HCT116 (cell line): ENCODE measurements at regions not wholly inside any gene's neighbourhood (a gene's known extent, or its start where the extent isn't known, plus 50 kb on each side); places are given as distances from the start of the nearest gene placed in this dataset.

Experiments
- ATAC-seq: fragments of 200-7000 bp; cut with Tn5 transposase; 2 replicates; pipeline ENCODE4 v1.9.1; 2020; ENCODE audit warnings: mild to moderate bottlenecking, moderate library complexity
- BruUV-seq: library from RNA; stranded (reverse); fragments of 400-500 nt; replicated peaks from 2 replicates; lab custom pipeline; 2021; lab: Mats Ljungman, UMichigan
- CTCF ChIA-PET: fragments of 300-600 bp; sonication (Branson Sonifier 250); formaldehyde crosslinking; loops from one replicate; lab custom pipeline; 2021; ENCODE audit warnings: antibody characterized with exemption; lab: Charles Lee
- POLR2A ChIA-PET: fragments of 300-600, 350-600 bp; sonication (Branson Sonifier 250); formaldehyde crosslinking; loops from one replicate; lab custom pipeline; 2021; ENCODE audit warnings: antibody characterized with exemption; lab: Charles Lee
- RAD21 ChIA-PET, 2 experiments: fragments of 300-600 bp; sonication (Branson Sonifier 250); formaldehyde crosslinking; loops; one replicate each; lab custom pipeline; 2023; ENCODE audit warnings: low total read pairs in 2 of 2; ENCODE audit not compliant: uncharacterized antibody in 2 of 2, unreplicated experiment in 2 of 2, low non-redundant PET in 1 of 2; lab: Charles Lee
- DNase-seq: peaks from one replicate; pipeline ENCODE4 v3.0.0-alpha.2; 2010; ENCODE audit warnings: low read depth, low spot score
- H2AFZ ChIP-seq: fragments of 200-600 bp; shearing (Covaris generic), sonication (generic); 2 replicates; pipeline ENCODE4 v1.6.1; 2017; ENCODE audit warnings: low read depth, mixed run types, mixed read lengths, antibody characterized with exemption, low read length; ENCODE audit not compliant: poor library complexity, severe bottlenecking
- H3K27ac ChIP-seq: 2 replicates; pipeline ENCODE4 v1.5.1; 2012; ENCODE audit warnings: low read depth, low read length
- H3K27me3 ChIP-seq: fragments of 200-600 bp; sonication (generic); 2 replicates; pipeline ENCODE4 v1.6.1; 2016; ENCODE audit warnings: mixed run types, low read length, mixed read lengths; ENCODE audit not compliant: insufficient read depth
- H3K36me3 ChIP-seq, 2 experiments: fragments of 200-500 bp in 1 of 2; fragments of 200-600 bp in 1 of 2; sonication (Bioruptor generic) in 1 of 2; sonication (generic) in 1 of 2; 2 replicates each; pipeline versions ENCODE4 v1.5.1 to v1.6.1; 2014 to 2016; ENCODE audit warnings: low read length in 2 of 2, inconsistent platforms in 1 of 2, mixed read lengths in 1 of 2, mixed run types in 1 of 2; ENCODE audit not compliant: insufficient read depth in 2 of 2, control insufficient read depth in 1 of 2
- H3K4me1 ChIP-seq, 2 experiments: fragments of 200-600 bp in 1 of 2; sonication (generic) in 1 of 2; 2 replicates each; pipeline versions ENCODE4 v1.5.1 to v1.6.1; 2012 to 2017; ENCODE audit warnings: low read length in 2 of 2, inconsistent platforms in 1 of 2, mild to moderate bottlenecking in 1 of 2, mixed read lengths in 1 of 2, mixed run types in 1 of 2, moderate library complexity in 1 of 2; ENCODE audit not compliant: insufficient read depth in 2 of 2, control insufficient read depth in 1 of 2
- H3K4me2 ChIP-seq: fragments of 200-600 bp; sonication (generic); 2 replicates; pipeline ENCODE4 v1.6.1; 2017; ENCODE audit warnings: mixed run types, low read length, mixed read lengths
- H3K4me3 ChIP-seq, 2 experiments: fragments of 200-600 bp in 1 of 2; sonication (generic) in 1 of 2; replicated peaks in 1 of 2; 2 replicates each; pipeline ENCODE4 v1.5.1; 2011 to 2016; ENCODE audit warnings: low read length in 2 of 2, control low read depth in 1 of 2, low read depth in 1 of 2, mild to moderate bottlenecking in 1 of 2, mixed read lengths in 1 of 2, mixed run types in 1 of 2
- H3K79me2 ChIP-seq: fragments of 200-600 bp; sonication (generic); 2 replicates; pipeline ENCODE4 v1.6.1; 2017; ENCODE audit warnings: mild to moderate bottlenecking, mixed run types, low read length, moderate library complexity, mixed read lengths; ENCODE audit not compliant: insufficient read depth
- H3K9ac ChIP-seq: fragments of 200-600 bp; sonication (generic); 2 replicates; pipeline ENCODE4 v1.6.1; 2016; ENCODE audit warnings: low read length, mixed read lengths
- H3K9me2 ChIP-seq: fragments of 200-600 bp; sonication (generic), shearing (Covaris generic); 2 replicates; pipeline ENCODE4 v1.6.1; 2017; ENCODE audit warnings: mixed run types, mild to moderate bottlenecking, moderate library complexity; ENCODE audit not compliant: insufficient read depth
- H3K9me3 ChIP-seq, 2 experiments: fragments of 200-500 bp in 1 of 2; fragments of 200-600 bp in 1 of 2; sonication (Bioruptor generic) in 1 of 2; sonication (generic) in 1 of 2; 2 replicates each; pipeline ENCODE4 v1.6.1; 2014 to 2017; ENCODE audit warnings: low read length in 2 of 2, mixed read lengths in 2 of 2, inconsistent platforms in 1 of 2, low read depth in 1 of 2, mild to moderate bottlenecking in 1 of 2, mixed run types in 1 of 2, moderate library complexity in 1 of 2; ENCODE audit not compliant: control insufficient read depth in 1 of 2, insufficient read depth in 1 of 2
- H4K20me1 ChIP-seq: fragments of 200-600 bp; sonication (generic), shearing (Covaris generic); 2 replicates; pipeline ENCODE4 v1.6.1; 2017; ENCODE audit warnings: mixed run types, mild to moderate bottlenecking, moderate library complexity; ENCODE audit not compliant: insufficient read depth
- CEBPB ChIP-seq: IDR thresholded peaks from 2 replicates; pipeline ENCODE4 v1.6.1; 2012; ENCODE audit warnings: low read depth
- EGR1 ChIP-seq: IDR thresholded peaks from 2 replicates; pipeline ENCODE4 v1.6.1; 2012; ENCODE audit warnings: low read depth
- ELF1 ChIP-seq: IDR thresholded peaks from 2 replicates; pipeline ENCODE4 v1.6.1; 2012; ENCODE audit warnings: low read depth, borderline replicate concordance
- EZH2 ChIP-seq: fragments of 200-600 bp; sonication (generic); IDR thresholded peaks from 2 replicates; pipeline ENCODE4 v1.6.1; 2017; ENCODE audit warnings: antibody characterized with exemption, mixed run types
- EZH2phosphoT487 ChIP-seq: fragments of 200-600 bp; IDR thresholded peaks from 2 replicates; pipeline ENCODE4 v1.6.1; 2018; ENCODE audit warnings: antibody characterized with exemption, borderline replicate concordance
- JUND ChIP-seq: IDR thresholded peaks from 2 replicates; pipeline ENCODE4 v1.6.1; 2012
- POLR2A ChIP-seq: IDR thresholded peaks from 2 replicates; pipeline ENCODE4 v1.7.0; 2011; ENCODE audit warnings: borderline replicate concordance; ENCODE audit not compliant: insufficient read depth, insufficient read length; ENCODE audit errors: extremely low read depth
- POLR2AphosphoS5 ChIP-seq: IDR thresholded peaks from 2 replicates; pipeline ENCODE4 v1.6.1; 2011; ENCODE audit warnings: mild to moderate bottlenecking, low read depth, low read length, moderate library complexity
- RAD21 ChIP-seq: IDR thresholded peaks from 2 replicates; pipeline ENCODE4 v1.6.1; 2012; ENCODE audit warnings: low read depth, mild to moderate bottlenecking
- SIN3A ChIP-seq: IDR thresholded peaks from 2 replicates; pipeline ENCODE4 v1.6.1; 2012; ENCODE audit warnings: low read depth
- SP1 ChIP-seq: IDR thresholded peaks from 2 replicates; pipeline ENCODE4 v1.6.1; 2012; ENCODE audit warnings: low read depth
- ZFX ChIP-seq: fragments of 450-650 bp; IDR thresholded peaks from 2 replicates; pipeline ENCODE4 v1.6.1; 2017
- ZNF274 ChIP-seq: fragments of 200-500 bp; sonication (Bioruptor generic); IDR thresholded peaks from 2 replicates; pipeline ENCODE4 v1.6.1; 2014; ENCODE audit warnings: mild to moderate bottlenecking, low read depth, low read length, inconsistent platforms
- intact Hi-C: fragments of 100-400 bp; cut with micrococcal nuclease; formaldehyde crosslinking; loops from 2 replicates; pipeline ENCODE4 v1.10.0; 2022
- TF ChIP-seq, protein P1 (sequence below): IDR thresholded peaks from 2 replicates; pipeline ENCODE4 v1.6.1; 2012
- TF ChIP-seq, protein P2 (sequence below): IDR thresholded peaks from 2 replicates; pipeline ENCODE4 v1.6.1; 2012
- TF ChIP-seq, protein P3 (sequence below): IDR thresholded peaks from 2 replicates; pipeline ENCODE4 v1.6.1; 2012; ENCODE audit warnings: low read depth
- TF ChIP-seq, protein P4 (sequence below), 3 experiments: fragments of 200-600 bp in 1 of 3; sonication (generic) in 1 of 3; IDR thresholded peaks in 2 of 3; conservative IDR thresholded peaks in 1 of 3; 2 replicates each; pipeline ENCODE4 v1.5.1; 2012 to 2017; ENCODE audit warnings: low read depth in 2 of 3, low read length in 2 of 3, antibody characterized with exemption in 1 of 3, borderline replicate concordance in 1 of 3, control low read depth in 1 of 3, mild to moderate bottlenecking in 1 of 3, mixed read lengths in 1 of 3, mixed run types in 1 of 3, moderate library complexity in 1 of 3; ENCODE audit not compliant: insufficient read depth in 1 of 3

DNA sequence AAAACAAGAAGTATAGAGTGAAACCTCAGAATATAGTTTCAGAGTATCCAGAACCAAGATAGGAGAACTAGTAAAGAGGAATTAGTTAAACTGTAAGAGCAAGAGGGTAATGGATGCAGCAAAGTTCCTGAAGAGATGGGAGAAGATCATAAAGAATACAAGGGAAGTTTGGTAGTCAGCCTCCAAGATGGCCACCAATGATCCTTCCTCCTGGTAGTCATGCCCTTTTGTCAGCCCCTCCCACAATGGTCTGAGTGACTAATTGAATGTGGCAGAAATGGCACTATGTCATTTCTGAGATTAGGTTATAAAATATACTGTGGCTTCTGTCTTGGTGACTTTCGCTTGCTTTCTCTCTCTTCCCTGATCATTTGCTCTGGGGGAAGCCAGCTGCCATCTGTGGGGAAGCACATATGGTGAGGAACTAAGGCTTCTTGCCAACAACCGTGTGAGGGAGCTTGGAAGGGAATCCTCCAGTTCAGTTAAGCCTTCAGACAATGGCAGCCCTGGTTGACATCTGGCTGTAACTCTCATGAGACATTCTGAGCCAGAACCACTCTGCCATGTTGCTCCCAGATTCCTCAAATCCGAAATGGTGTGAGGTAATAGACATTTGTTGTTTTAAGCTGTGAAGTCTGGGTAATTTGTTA lies 55.3 kb upstream of the AMN1 start:
- H3K4me1 ChIP-seq = no peaks in the 10 kb centered on the region
- H4K20me1 ChIP-seq = no peaks in the 10 kb centered on the region
- no peak overlapping the region for H3K9ac ChIP-seq
- CTCF ChIA-PET = no interaction called here
- ATAC-seq = no peak
- POLR2A ChIA-PET = no interaction called here
- intact Hi-C loops = no loop called here
- H3K4me2 ChIP-seq = no peak overlapping the region
- H3K9me3 ChIP-seq = no peaks in the 10 kb centered on the region
- peak overlapping the region; percentile 70 for H2AFZ ChIP-seq
- H3K36me3 ChIP-seq = no peaks in the 10 kb centered on the region
- TF ChIP-seq POLR2AphosphoS5 (no peak), ZNF274 (no peak), EZH2 (no peak), ZFX (no peak), SIN3A (no peak), EGR1 (no peak), CEBPB (no peak), RAD21 (no peak), EZH2phosphoT487 (no peak), SP1 (no peak), JUND (no peak), ELF1 (no peak), POLR2A (no peak)
- TF ChIP-seq, protein P1, sequence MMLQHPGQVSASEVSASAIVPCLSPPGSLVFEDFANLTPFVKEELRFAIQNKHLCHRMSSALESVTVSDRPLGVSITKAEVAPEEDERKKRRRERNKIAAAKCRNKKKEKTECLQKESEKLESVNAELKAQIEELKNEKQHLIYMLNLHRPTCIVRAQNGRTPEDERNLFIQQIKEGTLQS = no peak
- TF ChIP-seq, protein P2, sequence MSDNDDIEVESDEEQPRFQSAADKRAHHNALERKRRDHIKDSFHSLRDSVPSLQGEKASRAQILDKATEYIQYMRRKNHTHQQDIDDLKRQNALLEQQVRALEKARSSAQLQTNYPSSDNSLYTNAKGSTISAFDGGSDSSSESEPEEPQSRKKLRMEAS = no peak
- TF ChIP-seq, protein P3, sequence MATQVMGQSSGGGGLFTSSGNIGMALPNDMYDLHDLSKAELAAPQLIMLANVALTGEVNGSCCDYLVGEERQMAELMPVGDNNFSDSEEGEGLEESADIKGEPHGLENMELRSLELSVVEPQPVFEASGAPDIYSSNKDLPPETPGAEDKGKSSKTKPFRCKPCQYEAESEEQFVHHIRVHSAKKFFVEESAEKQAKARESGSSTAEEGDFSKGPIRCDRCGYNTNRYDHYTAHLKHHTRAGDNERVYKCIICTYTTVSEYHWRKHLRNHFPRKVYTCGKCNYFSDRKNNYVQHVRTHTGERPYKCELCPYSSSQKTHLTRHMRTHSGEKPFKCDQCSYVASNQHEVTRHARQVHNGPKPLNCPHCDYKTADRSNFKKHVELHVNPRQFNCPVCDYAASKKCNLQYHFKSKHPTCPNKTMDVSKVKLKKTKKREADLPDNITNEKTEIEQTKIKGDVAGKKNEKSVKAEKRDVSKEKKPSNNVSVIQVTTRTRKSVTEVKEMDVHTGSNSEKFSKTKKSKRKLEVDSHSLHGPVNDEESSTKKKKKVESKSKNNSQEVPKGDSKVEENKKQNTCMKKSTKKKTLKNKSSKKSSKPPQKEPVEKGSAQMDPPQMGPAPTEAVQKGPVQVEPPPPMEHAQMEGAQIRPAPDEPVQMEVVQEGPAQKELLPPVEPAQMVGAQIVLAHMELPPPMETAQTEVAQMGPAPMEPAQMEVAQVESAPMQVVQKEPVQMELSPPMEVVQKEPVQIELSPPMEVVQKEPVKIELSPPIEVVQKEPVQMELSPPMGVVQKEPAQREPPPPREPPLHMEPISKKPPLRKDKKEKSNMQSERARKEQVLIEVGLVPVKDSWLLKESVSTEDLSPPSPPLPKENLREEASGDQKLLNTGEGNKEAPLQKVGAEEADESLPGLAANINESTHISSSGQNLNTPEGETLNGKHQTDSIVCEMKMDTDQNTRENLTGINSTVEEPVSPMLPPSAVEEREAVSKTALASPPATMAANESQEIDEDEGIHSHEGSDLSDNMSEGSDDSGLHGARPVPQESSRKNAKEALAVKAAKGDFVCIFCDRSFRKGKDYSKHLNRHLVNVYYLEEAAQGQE = no peak
- TF ChIP-seq, protein P4, sequence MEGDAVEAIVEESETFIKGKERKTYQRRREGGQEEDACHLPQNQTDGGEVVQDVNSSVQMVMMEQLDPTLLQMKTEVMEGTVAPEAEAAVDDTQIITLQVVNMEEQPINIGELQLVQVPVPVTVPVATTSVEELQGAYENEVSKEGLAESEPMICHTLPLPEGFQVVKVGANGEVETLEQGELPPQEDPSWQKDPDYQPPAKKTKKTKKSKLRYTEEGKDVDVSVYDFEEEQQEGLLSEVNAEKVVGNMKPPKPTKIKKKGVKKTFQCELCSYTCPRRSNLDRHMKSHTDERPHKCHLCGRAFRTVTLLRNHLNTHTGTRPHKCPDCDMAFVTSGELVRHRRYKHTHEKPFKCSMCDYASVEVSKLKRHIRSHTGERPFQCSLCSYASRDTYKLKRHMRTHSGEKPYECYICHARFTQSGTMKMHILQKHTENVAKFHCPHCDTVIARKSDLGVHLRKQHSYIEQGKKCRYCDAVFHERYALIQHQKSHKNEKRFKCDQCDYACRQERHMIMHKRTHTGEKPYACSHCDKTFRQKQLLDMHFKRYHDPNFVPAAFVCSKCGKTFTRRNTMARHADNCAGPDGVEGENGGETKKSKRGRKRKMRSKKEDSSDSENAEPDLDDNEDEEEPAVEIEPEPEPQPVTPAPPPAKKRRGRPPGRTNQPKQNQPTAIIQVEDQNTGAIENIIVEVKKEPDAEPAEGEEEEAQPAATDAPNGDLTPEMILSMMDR (IDR thresholded peaks at IDR 0.05 in 2 of 3, conservative IDR thresholded peaks at IDR 0.05 in 1 of 3; ENCODE audit: borderline replicate concordance in 1 of 3, insufficient read depth in 1 of 3, low read depth in 2 of 3, low read length in 2 of 3) = no peak
- TF ChIP-seq, all 23 proteins: peak for 0
- no peak for DNase-seq
- no peaks in the 10 kb centered on the region for H3K9me2 ChIP-seq
- RAD21 ChIA-PET = no interaction called here
- BruUV-seq = no TSS peak
- no peak overlapping the region for H3K4me3 ChIP-seq
- H3K27me3 ChIP-seq = no peaks in the 10 kb centered on the region
- no peaks in the 10 kb centered on the region for H3K79me2 ChIP-seq
- H3K27ac ChIP-seq = no peak overlapping the region
